ENCODE measurements at regions not wholly inside any gene's neighbourhood (a gene's known extent, or its start where the extent isn't known, plus 50 kb on each side); places are given as distances from the start of the nearest gene placed in this dataset.

- Histone ChIP-seq H3K4me2 (ENCODE audit: low read length) (no peak overlapping the region), H4K20me1 (ENCODE audit: insufficient read depth) (no peaks in the 10 kb centered on the region), H3K9ac (ENCODE audit: low read length) (no peak overlapping the region), H3K36me3 (ENCODE audit: insufficient read depth, low read length) (no peaks in the 10 kb centered on the region), H3K4me3 (ENCODE audit: low read length) (no peak overlapping the region), H2AFZ (ENCODE audit: low read depth, low read length) (no peak overlapping the region), H3F3A (ENCODE audit: insufficient read depth, low read length, poor library complexity, severe bottlenecking) (no peaks in the 10 kb centered on the region), H3K27me3 (ENCODE audit: insufficient read depth, low read depth, low read length) (no peaks in the 10 kb centered on the region), H3K27ac (ENCODE audit: low read length) (no peak overlapping the region), H3K9me3 (ENCODE audit: low read length) (no peaks in the 10 kb centered on the region), H3K9me2 (ENCODE audit: insufficient read depth, low read length) (no peaks in the 10 kb centered on the region), H3K79me2 (replicated peaks; ENCODE audit: insufficient read depth, low read length) (no peaks in the 10 kb centered on the region)
- TF ChIP-seq TAF1 (IDR thresholded peaks at IDR 0.05; ENCODE audit: low read depth): no peak
- no peak for TF ChIP-seq CTCF (IDR thresholded peaks at IDR 0.05; ENCODE audit: poor library complexity, severe bottlenecking)
- no peak for TF ChIP-seq EP300 (conservative IDR thresholded peaks at IDR 0.05; ENCODE audit: poor library complexity, severe bottlenecking)
- no peak for TF ChIP-seq POLR2AphosphoS5 (IDR thresholded peaks at IDR 0.05)
- no peak for TF ChIP-seq RAD21 (conservative IDR thresholded peaks at IDR 0.05)
- TF ChIP-seq EZH2 (IDR thresholded peaks at IDR 0.05; ENCODE audit: borderline replicate concordance, insufficient read depth, low read length, poor library complexity, severe bottlenecking): no peak
- TF ChIP-seq REST (IDR thresholded peaks at IDR 0.05; ENCODE audit: borderline replicate concordance): no peak
- TF ChIP-seq MXI1 (conservative IDR thresholded peaks at IDR 0.05; ENCODE audit: poor library complexity, severe bottlenecking): no peak
- no peak for TF ChIP-seq SMC3 (conservative IDR thresholded peaks at IDR 0.05; ENCODE audit: poor library complexity)
These were observed 351.9 kb upstream of the SALL3 start for GRCh38 chr18:78627551-78628346.

- Histone ChIP-seq H3K27ac (ENCODE audit: low read length) (no peak overlapping the region), H2AFZ (ENCODE audit: low read depth, low read length) (no peak overlapping the region), H3K9me2 (ENCODE audit: insufficient read depth, low read length) (no peaks in the 10 kb centered on the region), H3K27me3 (ENCODE audit: insufficient read depth, low read depth, low read length) (no peaks in the 10 kb centered on the region), H4K20me1 (ENCODE audit: insufficient read depth) (no peaks in the 10 kb centered on the region), H3K9me3 (ENCODE audit: low read length) (no peaks in the 10 kb centered on the region), H3K79me2 (replicated peaks; ENCODE audit: insufficient read depth, low read length) (no peaks in the 10 kb centered on the region), H3K9ac (ENCODE audit: low read length) (no peak overlapping the region), H3K4me2 (ENCODE audit: low read length) (no peak overlapping the region), H3K4me3 (ENCODE audit: low read length) (no peak overlapping the region), H3F3A (ENCODE audit: insufficient read depth, low read length, poor library complexity, severe bottlenecking) (no peaks in the 10 kb centered on the region), H3K36me3 (ENCODE audit: insufficient read depth, low read length) (no peaks in the 10 kb centered on the region)
- TF ChIP-seq TAF1 (IDR thresholded peaks at IDR 0.05; ENCODE audit: low read depth) (no peak), POLR2AphosphoS5 (IDR thresholded peaks at IDR 0.05) (no peak), EZH2 (IDR thresholded peaks at IDR 0.05; ENCODE audit: borderline replicate concordance, insufficient read depth, low read length, poor library complexity, severe bottlenecking) (no peak), REST (IDR thresholded peaks at IDR 0.05; ENCODE audit: borderline replicate concordance) (no peak), SMC3 (conservative IDR thresholded peaks at IDR 0.05; ENCODE audit: poor library complexity) (no peak), RAD21 (conservative IDR thresholded peaks at IDR 0.05) (no peak), EP300 (conservative IDR thresholded peaks at IDR 0.05; ENCODE audit: poor library complexity, severe bottlenecking) (no peak), CTCF (IDR thresholded peaks at IDR 0.05; ENCODE audit: poor library complexity, severe bottlenecking) (no peak), MXI1 (conservative IDR thresholded peaks at IDR 0.05; ENCODE audit: poor library complexity, severe bottlenecking) (no peak)
These were observed 350.2 kb upstream of the SALL3 start for GRCh38 chr18:78629426-78629825.
